ENCODE measurements at regions not wholly inside any gene's neighbourhood (a gene's known extent, or its start where the extent isn't known, plus 50 kb on each side); places are given as distances from the start of the nearest gene placed in this dataset.
A peak's percentile ranks its signal among the peaks of the same experiment; 100 is the strongest.
"Not testable (repeated sequence)": the region's sequence is repeated elsewhere in the genome, so short reads cannot be mapped to it uniquely, and the experiment has no call there.

DNA sequence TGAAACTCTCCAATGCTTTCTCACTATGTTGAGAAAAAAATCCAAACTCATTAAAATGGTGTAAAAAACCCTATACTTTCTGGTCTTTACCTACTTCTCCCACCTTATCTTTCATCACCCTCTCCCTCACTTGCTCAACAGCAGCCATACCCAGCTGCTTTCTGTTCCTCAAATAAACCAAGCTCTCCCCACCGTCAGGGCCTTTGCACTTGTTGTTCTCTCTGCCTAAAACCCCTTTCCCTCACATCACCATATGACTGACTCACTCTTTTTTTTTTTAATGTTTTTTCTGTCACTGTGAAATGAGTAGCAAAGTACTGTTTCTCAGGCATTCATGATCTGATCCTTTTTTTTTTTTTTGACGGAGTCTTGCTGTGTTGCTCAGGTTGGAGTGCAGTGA, 122.3 kb upstream of the TMEM164 start:
- no peak for DNase-seq

DNA sequence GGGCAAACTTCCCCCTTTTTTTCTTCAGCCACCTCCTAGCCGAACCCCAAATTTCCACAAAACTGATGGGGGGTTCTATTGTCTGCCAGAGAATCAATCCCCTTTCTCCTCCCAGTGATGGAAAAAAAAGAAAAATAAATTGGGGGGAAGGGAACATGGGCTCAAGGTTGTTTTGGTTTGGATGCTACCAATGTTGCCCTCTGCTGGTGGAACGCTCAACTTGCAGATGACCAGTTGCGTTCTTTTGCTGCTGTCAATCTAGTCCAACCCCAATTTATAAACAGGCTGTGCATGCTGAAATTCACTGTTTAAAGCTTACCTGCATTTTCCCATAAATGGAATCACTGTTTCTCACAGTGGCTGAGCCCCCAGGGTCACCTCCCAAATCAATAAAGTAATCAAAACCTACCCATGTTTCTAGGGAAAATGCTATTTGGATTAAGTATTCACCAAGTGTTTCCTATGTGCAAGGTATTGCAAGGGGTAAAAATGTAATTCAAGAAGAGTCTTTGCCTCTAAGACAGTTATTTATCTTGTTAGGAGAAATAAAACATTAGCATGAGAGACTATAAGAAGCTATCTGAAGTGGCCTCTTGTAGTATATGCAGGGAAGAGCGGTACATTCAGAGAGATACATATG, 116.7 kb upstream of the TMEM164 start:
- DNase-seq = peak; percentile 2 to 40

DNA sequence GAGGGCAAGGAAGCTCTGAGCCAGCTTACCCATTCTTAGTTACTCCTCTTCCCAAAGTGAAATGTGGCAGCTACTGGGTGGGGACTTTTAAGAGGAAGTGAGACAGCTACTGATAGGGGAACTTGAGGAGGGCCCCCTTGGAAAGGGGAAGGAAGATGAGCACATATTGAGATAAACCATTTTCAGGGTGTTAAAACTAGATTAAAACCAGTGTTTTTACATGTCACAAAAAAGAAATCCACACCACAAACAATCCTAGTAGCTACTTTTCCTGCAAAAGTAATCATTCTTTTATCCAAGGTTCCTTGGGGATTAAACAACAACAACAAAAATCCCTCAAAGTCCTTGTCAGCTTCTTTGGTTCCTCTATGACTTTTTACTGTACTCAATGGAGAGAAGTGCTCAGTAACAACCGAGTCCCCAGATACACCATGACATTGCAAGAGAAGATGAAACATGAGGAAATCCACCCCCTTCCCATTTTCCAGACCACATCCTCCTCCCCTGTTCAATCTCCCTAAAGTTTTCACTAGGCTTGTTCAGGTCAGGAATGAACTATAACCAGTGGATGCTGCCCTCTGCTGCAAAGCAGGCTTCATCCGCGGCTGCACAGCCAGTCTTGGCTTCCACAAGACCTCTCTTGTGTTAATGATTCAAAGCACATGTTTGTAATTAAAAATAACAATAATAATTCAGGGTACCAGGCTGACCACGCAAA, 113.5 kb upstream of the TMEM164 start:
- no peak for DNase-seq

DNA sequence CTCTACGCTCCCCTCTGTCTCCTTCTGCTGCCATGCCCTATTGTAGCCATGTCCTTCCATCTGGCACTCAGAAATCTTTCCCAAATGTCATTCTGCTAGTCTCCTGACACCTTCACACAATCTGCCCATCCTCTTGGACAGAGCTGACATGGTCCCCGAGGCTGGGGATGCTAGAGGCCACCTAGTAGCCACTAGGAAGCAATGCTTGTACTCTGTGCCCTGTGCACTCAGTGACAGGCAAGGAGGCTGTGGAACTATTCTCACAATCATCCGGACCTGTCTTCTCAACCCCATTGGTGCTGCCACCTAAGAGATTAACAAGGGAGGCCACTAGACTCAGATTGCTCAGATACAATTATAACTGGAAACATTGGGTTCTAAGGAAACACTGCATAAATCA, 112.6 kb upstream of the TMEM164 start:
- DNase-seq = no peak

DNA sequence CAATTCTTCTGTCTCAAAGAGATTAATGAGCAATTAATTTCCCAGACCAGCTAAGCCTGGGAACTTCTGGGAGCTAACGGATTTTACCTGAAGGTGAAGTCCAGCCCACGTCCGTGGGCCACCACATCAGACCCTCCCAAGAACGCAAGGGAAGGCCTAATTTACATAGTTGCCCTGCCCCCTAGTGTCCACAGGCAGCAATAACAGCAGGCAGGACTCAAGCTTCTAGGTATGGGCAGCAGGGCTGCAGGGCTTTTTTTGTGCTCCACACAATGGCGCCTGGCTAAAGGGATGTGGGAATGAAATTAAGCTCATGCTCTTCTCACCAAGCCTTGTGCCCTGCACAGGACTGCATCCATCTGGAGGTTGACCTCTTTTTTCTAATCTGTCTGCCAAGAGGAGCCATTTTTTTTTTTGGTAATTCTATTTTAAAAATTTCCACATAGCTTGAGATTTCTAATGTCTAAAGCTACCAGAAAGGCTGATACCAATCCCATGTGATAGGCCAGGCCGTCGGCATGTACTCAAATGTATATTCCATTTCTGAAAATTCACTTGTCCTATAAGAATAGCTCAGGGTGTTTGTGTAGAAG, 111.9 kb upstream of the TMEM164 start:
- DNase-seq = peak in 1 of 2 experiments; percentile 70

DNA sequence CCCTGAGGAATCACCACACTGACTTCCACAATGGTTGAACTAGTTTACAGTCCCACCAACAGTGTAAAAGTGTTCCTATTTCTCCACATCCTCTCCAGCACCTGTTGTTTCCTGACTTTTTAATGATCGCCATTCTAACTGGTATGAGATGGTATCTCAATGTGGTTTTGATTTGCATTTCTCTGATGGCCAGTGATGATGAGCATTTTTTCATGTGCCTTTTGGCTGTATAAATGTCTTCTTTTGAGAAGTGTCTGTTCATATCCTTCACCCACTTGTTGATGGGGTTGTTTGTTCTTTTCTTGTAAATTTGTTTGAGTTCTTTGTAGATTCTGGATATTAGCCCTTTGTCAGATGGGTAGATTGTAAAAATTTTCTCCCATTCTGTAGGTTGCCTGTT, 106.9 kb upstream of the TMEM164 start:
- DNase-seq = not testable (repeated sequence)

DNA sequence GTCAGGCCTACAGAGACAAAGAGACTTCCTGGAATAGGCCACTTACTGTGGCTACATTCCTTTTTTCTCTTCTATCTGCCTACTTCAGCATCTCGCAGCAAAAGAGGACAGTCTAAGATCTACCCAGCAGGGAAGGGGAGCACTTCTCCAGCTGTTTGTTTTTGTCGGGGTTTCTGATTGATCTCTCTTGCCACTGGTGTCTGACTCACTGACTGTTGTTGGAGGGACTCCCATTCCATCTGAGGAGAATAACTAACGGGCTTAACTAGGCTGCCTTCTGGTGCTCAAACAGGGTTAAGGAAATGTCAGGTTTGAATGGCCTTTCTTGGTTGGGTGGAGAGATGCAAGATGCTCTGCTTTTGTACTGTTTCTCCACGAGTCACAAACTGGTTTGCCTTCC, 100.2 kb upstream of the TMEM164 start:
- no peak for DNase-seq

DNA sequence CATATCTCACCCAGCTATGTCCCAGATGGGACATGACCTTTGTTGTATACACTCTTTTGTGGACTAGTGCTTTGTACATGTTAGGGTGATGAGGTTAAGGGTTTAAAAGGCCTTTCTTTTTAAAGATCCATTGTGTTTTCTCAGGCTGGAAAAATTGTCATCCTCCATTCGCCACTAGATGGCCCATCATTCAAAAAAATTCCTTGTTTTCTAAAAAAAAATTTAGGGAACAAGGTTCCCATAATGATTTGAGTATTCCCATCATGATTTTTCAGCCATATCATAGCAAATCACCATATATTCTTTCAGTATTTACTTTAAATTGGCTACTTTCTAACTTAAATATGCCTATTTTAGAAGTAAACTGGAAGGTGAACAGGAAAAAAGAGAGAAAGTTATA, 91.9 kb upstream of the TMEM164 start:
- DNase-seq = peak in 1 of 2 experiments; percentile 3

DNA sequence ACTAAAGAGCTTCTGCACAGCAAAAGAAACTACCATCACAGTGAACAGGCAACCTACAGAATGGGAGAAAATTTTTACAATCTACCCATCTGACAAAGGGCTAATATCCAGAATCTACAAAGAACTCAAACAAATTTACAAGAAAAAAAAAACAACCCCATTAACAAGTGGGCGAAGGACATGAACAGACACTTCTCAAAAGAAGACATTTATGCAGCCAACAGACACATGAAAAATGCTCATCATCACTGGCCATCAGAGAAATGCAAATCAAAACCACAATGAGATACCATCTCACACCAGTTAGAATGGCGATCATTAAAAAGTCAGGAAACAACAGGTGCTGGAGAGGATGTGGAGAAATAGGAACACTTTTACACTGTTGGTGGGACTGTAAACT, 89.9 kb upstream of the TMEM164 start:
- DNase-seq = not testable (repeated sequence)

DNA sequence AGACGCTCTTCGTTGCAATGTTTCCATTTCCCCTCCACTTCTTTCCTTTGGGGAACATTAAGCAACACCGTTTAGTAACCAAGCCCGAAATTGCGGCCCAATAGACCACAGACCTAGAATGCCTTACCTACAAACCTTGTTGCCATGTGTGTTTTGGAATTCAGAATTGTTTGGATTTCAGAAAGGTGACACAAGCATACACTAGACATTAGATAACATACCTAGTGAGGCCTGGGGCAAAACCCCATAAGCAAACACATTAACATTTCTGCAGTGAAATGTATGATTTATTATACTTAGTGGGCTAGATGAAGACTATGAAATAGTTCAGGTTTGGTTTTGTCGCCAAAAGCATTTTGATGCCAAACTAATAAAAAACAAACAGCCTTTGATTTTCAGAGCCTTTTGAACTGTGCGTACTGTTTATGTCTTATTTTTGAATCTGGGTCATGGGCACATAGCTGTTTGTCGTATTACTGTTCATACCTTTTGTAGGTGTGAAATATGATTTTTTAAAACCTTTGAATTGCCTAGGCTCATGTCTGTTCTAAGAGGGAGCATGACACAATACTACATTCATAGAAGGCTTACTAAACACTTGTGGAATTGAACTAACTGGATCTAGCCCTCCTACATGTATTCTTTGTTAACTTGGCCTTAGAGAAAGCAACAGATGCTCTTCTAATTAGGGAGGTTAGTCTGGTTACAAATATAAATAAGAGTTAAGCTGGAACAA, 88.6 kb upstream of the TMEM164 start:
- DNase-seq = no peak

DNA sequence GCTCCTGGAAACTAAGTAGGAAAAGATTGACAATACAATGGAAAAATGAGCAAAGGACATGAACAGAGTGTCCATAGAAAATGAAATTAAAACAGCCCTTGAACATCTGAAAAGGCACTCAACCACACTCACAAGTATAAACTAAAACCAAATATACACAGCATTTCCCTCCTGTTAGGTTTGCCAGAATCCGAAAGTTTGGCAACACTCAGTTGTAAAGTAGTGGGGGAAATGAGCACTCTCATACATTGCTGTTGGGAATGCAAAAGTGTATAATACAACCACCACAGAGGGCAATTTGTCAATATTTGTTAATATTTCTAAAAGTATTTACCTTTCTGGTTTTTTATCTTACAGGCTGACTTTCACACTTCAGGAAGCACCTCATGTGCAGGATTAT, 84.2 kb upstream of the TMEM164 start:
- no peak for DNase-seq

DNA sequence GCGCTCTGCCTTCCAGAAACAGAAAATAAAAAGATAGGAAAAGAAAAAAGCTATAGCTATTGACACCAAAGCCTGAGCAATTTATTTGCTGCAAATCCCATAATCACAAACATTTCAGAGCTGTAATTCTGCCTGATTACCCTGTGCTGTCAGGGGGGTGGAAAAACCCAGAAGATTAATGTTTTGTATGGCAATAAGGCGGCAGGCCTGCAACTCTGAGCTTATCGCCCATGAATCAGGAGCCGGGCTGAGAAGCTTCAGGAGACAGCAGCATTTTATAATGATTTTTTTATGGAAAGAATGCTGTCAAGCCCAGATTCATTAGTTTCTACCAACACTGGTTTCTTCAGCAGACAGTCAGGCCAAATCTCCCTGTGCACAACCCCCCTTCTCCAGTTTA, 82.6 kb upstream of the TMEM164 start:
- DNase-seq = no peak

DNA sequence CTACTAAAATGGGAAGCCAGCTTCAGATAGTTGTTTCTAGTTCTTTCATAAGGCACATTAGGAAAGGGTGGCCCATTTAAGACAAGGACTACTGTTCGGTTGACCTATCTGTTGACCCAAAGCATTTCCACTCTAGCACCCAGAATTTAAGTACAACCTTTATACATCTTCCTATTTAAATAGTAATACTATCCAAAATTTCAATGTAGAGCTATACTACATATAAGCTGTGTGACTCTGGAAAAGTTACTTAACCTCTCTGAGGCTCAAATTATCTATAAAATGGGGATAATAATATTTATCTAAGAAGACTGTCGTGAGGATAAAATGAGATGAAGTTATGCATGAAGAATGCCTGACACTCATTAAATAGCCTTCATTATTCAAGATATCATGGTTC, 82.0 kb upstream of the TMEM164 start:
- no peak for DNase-seq

DNA sequence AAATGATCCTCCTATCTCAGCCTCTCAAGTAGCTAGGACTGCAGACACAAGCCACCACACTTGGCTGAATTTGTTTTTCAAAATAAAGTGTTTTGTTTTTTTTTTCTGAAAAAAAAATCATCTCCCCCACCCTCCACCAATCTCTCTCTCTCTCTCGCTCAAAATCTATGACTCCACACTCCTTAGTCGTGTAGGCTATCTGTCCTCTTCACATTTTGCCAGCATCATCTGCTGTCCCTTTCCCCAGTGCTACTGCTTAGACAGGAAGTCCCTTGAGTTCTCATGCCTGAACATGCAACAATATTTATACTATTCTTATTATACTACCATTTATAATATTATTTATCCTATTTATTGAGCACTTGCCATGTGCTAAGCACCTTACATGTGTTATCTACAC, 80.7 kb upstream of the TMEM164 start:
- no peak for DNase-seq

DNA sequence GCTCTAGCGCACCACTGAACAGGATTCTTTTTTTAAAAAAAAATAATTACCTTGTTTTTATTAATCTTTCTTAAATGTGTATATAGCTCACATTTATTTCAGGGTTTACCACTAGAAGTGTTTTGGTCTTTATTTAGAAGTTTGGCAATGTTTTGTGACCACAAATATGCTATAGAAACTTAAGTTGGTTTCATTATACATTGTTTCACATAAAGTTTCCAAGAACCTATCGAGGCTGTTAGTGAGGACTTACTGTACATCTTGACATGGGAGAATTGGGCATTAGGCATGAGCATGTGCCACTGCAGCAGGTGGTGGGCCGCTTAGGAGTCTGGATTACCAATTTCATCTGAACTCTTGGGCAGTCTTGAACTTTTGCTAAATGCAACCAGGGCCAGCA, 77.9 kb upstream of the TMEM164 start:
- not testable (repeated sequence) for DNase-seq

DNA sequence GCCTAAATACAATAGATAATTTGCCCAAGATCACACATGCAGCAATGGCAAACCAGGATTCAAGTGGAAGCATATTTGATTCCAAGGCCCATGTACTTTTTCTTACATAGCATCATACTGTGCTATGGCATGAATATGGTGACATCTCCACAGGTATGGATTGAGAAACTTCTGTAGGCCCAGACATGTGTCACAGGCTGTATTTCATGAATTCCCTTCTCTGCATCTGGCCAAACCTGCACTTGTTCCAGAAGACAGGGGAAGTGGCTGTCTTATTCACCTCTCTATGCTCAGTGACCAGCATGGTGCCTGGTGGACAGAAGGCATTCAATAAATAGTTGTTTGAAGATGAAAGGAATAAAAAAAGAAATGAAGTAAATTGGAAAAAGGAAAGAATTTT, 77.3 kb upstream of the TMEM164 start:
- DNase-seq = no peak

DNA sequence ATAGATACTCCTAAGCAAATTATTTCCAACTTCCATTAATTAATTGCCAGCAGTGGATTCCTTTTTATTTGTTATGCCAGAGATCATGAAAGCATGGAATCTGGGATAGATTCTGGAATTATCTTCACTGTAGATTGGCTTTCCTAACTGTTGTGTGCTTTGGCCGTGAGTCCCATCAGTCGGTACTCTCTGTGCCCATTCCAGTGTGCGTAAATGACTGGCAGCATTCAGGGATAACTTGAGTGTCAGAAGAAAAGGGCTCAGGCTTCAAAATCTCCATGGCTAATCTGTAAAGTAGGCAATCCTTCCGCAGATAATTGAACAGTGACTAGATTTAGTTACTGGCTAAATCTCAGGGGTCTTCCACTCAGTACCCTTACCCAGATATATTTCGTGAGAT, 76.8 kb upstream of the TMEM164 start:
- DNase-seq = no peak

DNA sequence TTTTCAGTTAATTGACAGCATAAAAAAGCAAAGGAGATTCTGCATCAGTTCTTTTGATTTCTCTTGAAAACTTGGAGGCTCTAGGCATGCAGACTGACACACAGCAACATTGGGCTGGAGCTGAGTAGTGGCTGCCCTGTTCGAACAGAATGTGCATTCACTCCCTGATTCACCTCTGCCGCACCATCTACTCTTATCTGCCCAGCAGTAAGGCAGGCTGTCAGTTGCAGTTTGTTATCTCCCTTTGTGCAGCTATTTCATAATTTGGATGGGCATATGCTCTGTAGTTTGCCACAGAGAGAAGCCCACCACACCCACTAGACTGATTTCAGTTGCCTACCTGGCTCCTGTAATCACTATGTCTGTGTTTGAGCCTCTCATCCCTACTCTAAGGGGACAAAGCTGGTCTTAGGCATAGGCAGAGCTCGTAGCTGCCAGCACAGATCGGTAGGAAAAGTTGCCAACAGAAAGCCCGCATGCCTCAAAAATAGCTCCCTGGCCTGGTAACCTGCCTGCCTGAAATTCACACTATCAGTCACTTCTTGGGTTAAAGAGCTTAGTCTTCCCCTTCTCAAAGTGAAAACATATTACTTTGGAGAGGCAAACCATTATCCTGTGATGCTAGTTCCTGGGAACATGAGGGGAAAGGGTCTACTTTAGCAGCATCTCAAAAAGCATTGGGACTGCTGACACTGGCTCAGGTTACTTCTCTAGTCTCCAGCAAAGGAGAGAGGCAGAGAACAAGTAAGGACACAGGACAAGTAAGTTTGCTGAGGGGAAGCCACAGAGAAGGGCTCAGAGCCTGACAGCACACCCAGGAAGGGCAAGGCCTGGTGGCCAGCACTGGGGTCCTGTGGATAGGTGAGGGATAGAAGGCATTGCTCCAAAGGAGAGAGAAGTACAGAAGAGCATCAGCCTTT, 75.9 kb upstream of the TMEM164 start:
- no peak for DNase-seq

DNA sequence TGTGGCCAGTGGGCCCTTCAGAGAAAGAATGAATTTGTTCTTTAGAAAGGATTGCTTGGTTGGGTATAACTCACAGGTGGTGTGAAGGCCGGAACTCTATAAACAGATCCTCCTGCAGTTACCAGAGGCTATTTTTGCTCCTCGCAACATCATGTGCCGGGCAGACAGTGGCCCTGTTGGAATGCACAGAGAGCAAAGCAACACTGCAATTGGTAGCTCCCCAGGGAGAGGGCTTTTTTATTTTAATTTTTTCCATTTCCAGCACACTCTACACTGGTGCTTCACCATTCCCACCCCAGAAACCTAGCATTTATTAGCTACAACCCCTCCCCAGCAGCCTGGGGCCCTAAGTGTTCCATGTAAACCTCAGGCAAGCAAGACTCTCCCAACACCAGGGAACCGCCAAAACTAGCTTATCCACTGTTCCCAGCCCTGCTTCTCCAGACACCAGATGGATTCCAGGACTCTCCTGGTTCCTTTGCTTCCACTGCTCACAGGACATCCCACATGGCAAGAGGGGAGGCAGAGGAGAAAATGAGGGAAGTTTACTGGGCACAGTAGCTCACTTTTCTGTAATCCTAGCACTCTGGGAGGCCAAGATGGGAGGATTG, 75.1 kb upstream of the TMEM164 start:
- no peak for DNase-seq

DNA sequence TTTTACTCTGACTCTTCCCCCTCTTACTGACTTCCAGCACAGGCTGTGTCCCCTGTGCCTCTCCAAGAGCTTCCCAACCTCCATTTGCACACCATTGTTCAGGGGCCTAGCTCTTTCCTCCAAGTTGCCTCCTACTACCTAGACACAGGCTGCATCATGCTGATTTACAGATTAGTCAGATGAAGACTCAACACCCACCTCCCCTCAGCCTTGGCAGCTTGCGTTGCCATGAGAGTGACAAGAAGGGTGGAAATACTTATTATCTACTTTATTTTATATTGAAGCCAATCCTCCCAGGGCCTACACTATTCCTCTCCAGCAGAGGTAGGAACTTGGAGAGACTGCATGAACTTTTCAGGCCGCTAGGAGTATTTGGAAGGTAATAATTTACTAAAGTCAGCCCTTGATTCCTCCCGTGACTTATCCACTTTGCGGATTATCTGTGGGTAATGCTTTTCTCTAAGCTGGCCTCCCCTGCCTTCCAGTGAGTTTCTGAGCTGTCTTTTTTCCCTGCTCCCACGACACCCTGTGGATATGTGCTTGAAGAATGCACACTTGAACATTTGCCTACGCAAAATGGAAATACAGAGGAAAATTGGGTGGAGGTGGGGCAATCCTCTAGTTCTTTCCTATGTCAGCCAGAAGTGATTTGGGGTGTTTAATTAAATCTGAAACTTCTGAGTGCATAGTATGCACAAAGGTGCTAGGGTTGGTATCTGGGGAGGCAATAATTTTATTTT, 74.1 kb upstream of the TMEM164 start:
- DNase-seq = no peak

DNA sequence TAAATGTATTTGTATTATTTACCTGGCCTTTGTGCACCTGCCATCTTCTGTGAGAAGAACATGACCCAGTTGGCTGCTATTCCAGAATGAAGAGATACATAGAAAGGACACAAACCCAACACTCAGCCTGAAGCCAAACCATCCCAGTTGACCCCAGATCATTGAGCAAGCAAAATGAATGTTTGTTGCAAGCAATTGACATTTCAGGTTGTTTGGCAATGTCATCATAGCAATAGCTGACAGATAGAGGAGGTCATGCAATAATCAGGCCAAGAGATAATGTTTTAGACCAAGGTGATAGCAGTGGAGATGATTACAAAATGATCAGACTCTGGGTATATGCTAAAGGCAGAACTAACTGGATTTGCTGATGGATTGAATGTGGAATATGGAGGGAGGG, 71.2 kb upstream of the TMEM164 start:
- DNase-seq = no peak

DNA sequence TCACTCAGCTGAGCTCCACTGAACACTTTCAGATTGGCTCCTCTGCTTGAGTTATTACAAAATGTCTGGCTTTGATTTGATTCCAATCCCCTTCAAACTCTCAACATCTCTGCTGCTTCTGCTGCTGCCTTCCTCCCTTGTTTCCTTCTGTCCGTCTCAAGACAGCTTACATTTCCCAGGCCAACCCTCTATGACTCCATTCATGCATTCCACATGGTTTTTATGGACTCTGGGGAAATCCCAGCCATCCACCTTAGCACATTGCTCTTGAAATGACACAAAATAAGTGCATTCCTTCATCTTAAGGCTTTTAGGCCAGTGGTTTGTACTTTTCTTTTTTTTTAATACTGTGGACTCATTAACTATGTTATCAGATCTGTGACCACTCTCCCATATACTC, 68.5 kb upstream of the TMEM164 start:
- DNase-seq = no peak

Measured in NCI-H446 (cell line).